ENCODE measurements at regions not wholly inside any gene's neighbourhood (a gene's known extent, or its start where the extent isn't known, plus 50 kb on each side); places are given as distances from the start of the nearest gene placed in this dataset.

GRCh38 chr6:120924214-120924613 lies 410.1 kb downstream of the TBC1D32 start:
- H3K36me3 Mint-ChIP-seq (ENCODE audit: insufficient read depth, unreplicated experiment), result no peaks in the 10 kb centered on the region
- CTCF ChIA-PET, result no interaction called here
- intact Hi-C loops (cut with micrococcal nuclease; ENCODE audit: unreplicated experiment), result no loop called here
- no peaks in the 10 kb centered on the region for H3K4me1 Mint-ChIP-seq (ENCODE audit: low read depth, unreplicated experiment)
- H3K27me3 Mint-ChIP-seq (ENCODE audit: unreplicated experiment), result no peaks in the 10 kb centered on the region
- DNase-seq, result no peak
- no peaks in the 10 kb centered on the region for H3K9me3 Mint-ChIP-seq (ENCODE audit: low read depth, unreplicated experiment)
- no peak for TF ChIP-seq CTCF (IDR thresholded peaks at IDR 0.05; ENCODE audit: unreplicated experiment)
- H3K4me3 Mint-ChIP-seq (ENCODE audit: low read depth, unreplicated experiment), result no peak overlapping the region
- no peak overlapping the region for H3K27ac Mint-ChIP-seq (ENCODE audit: unreplicated experiment)
- BruUV-seq (replicated peaks), result no TSS peak

GRCh38 chr6:120918137-120918536 lies 416.1 kb downstream of the TBC1D32 start:
- Mint-ChIP-seq H3K27me3 (ENCODE audit: unreplicated experiment) (no peaks in the 10 kb centered on the region), H3K4me3 (ENCODE audit: low read depth, unreplicated experiment) (no peak overlapping the region), H3K4me1 (ENCODE audit: low read depth, unreplicated experiment) (no peaks in the 10 kb centered on the region), H3K9me3 (ENCODE audit: low read depth, unreplicated experiment) (no peaks in the 10 kb centered on the region), H3K27ac (ENCODE audit: unreplicated experiment) (no peak overlapping the region), H3K36me3 (ENCODE audit: insufficient read depth, unreplicated experiment) (no peaks in the 10 kb centered on the region)
- no peak for DNase-seq
- intact Hi-C loops (cut with micrococcal nuclease; ENCODE audit: unreplicated experiment), result no loop called here
- no peak for TF ChIP-seq CTCF (IDR thresholded peaks at IDR 0.05; ENCODE audit: unreplicated experiment)
- CTCF ChIA-PET, result no interaction called here
- no TSS peak for BruUV-seq (replicated peaks)

GRCh38 chr6:120916844-120917243 lies 417.4 kb downstream of the TBC1D32 start:
- intact Hi-C loops (cut with micrococcal nuclease; ENCODE audit: unreplicated experiment), result no loop called here
- no peak for DNase-seq
- CTCF ChIA-PET, result no interaction called here
- Mint-ChIP-seq H3K36me3 (ENCODE audit: insufficient read depth, unreplicated experiment) (no peaks in the 10 kb centered on the region), H3K9me3 (ENCODE audit: low read depth, unreplicated experiment) (no peaks in the 10 kb centered on the region), H3K4me3 (ENCODE audit: low read depth, unreplicated experiment) (no peak overlapping the region), H3K27ac (ENCODE audit: unreplicated experiment) (no peak overlapping the region), H3K4me1 (ENCODE audit: low read depth, unreplicated experiment) (no peaks in the 10 kb centered on the region), H3K27me3 (ENCODE audit: unreplicated experiment) (no peaks in the 10 kb centered on the region)
- TF ChIP-seq CTCF (IDR thresholded peaks at IDR 0.05; ENCODE audit: unreplicated experiment), result no peak
- no TSS peak for BruUV-seq (replicated peaks)

DNA sequence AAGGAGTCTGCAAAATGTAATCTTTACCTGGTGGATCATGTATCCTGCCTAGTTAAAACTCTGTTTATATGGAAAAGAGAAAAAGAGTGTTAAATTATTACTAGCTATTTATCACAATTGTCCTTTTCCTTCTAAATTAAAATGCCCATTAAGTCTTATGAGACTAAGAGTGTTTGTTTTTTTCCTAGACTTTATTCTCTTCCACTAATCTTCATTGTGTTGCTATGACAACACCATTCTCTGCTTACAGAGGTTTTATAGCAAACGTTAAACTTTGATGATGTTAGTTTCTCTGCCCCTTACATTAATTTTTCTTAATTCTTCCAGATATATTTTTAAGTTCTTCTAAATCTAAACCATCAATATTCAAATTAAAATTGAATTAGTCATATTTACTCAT lies 420.8 kb downstream of the TBC1D32 start:
- intact Hi-C loops (cut with micrococcal nuclease; ENCODE audit: unreplicated experiment), result no loop called here
- Mint-ChIP-seq H3K27ac (ENCODE audit: unreplicated experiment) (no peak overlapping the region), H3K9me3 (ENCODE audit: low read depth, unreplicated experiment) (peaks cover 2% of the 10 kb centered on the region), H3K27me3 (ENCODE audit: unreplicated experiment) (no peaks in the 10 kb centered on the region), H3K4me1 (ENCODE audit: low read depth, unreplicated experiment) (no peaks in the 10 kb centered on the region), H3K4me3 (ENCODE audit: low read depth, unreplicated experiment) (no peak overlapping the region), H3K36me3 (ENCODE audit: insufficient read depth, unreplicated experiment) (no peaks in the 10 kb centered on the region)
- TF ChIP-seq CTCF (IDR thresholded peaks at IDR 0.05; ENCODE audit: unreplicated experiment), result no peak
- no TSS peak for BruUV-seq (replicated peaks)
- no peak for DNase-seq
- CTCF ChIA-PET, result no interaction called here

GRCh38 chr6:120908767-120909166 lies 425.5 kb downstream of the TBC1D32 start:
- no peak for DNase-seq
- peaks cover 2% of the 10 kb centered on the region for H3K9me3 Mint-ChIP-seq (ENCODE audit: low read depth, unreplicated experiment)
- no peaks in the 10 kb centered on the region for H3K4me1 Mint-ChIP-seq (ENCODE audit: low read depth, unreplicated experiment)
- no peaks in the 10 kb centered on the region for H3K27me3 Mint-ChIP-seq (ENCODE audit: unreplicated experiment)
- CTCF ChIA-PET, result no interaction called here
- BruUV-seq (replicated peaks), result no TSS peak
- no peaks in the 10 kb centered on the region for H3K36me3 Mint-ChIP-seq (ENCODE audit: insufficient read depth, unreplicated experiment)
- intact Hi-C loops (cut with micrococcal nuclease; ENCODE audit: unreplicated experiment), result no loop called here
- TF ChIP-seq CTCF (IDR thresholded peaks at IDR 0.05; ENCODE audit: unreplicated experiment), result no peak
- no peak overlapping the region for H3K27ac Mint-ChIP-seq (ENCODE audit: unreplicated experiment)
- no peak overlapping the region for H3K4me3 Mint-ChIP-seq (ENCODE audit: low read depth, unreplicated experiment)

All from Calu3 (cell line).